HG02981 (cell line): ENCODE measurements at regions not wholly inside any gene's neighbourhood (a gene's known extent, or its start where the extent isn't known, plus 50 kb on each side); places are given as distances from the start of the nearest gene placed in this dataset.

Experiments
- ATAC-seq: cut with Tn5 transposase; IDR thresholded peaks from one replicate; pipeline ENCODE4 v1.9.1; 2021; ENCODE audit warnings: mild to moderate bottlenecking, moderate library complexity; ENCODE audit not compliant: unreplicated experiment

DNA sequence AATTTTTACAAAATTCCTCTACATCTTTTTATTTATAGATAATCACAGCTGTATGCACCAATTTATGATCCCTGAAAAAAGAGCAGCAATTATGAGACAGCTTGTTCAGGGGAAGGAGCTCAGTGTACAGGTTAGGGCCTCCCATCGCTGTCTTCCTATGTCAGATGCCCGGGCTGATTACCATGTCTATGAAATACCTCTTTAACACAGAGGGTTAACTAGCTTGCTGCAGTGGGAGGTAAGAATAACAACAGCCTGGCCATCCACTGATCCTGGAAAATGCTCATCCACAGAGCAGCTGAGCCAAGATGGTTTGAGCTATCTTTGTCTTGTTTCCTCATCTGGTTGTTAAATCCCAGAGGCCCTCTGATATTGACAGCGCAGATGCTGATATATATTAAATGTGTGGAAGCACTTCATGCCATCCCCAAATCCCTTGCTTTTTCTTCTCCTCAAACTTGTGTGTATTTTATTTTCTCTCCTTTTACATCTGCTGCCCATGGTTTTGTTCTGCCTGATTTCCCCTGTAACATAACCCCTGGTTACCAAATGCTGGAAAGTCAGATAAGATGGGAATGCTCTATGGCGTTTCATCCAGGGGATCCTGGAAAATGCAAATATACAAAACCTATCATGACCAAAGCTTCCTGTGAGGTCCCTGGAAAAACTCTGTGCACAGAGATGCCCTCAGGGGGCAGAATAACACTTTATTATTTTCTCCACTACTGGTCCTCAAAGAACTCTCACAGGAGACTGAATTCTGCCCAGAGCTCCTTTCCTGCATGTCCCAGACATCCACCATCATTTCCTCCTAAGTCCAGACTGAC is 85.8 kb upstream of the PUDP start:
- no peak for ATAC-seq

DNA sequence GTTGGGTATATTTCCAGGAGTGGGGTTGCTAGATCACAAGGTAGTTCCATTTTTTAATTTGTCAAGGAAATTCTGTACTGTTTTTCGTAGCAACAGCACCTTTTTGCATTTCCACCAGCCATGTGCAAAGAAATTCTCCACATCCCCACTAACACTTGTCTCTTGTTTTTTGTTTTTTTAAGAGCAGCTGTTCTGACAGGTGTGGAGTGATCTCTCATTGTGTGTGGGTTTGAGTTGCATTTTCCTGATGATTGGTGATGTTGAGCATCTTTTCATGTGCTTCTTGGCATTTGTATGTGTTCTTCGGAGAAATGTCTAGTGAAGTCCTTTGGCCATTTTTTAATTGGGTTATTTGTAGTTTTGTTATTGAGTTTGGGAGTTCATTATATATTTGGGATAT is 80.3 kb upstream of the PUDP start:
- no peak for ATAC-seq

DNA sequence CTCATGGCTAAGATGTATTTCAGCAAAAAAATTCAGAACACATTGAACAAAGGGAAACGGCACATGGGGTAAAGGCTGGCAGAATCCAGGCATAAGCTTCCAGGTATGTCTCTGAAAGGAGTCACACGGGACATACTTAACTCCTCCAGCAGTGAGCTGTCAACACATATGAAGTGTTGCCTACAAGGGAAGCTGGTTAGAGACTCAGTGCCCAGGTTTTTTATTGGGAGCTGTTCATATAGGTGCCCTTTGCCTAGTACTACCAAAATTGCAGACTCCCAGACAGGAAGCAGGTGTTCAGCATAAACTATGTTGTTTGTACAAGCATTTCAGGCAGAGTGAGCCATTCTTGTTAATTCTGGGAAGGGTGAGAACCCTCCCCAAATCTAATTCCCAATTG is 77.4 kb upstream of the PUDP start:
- no peak for ATAC-seq

GRCh38 chrX:7223271-7223670 is 75.3 kb upstream of the PUDP start:
- ATAC-seq, result no peak

GRCh38 chrX:7220121-7220520 is 72.2 kb upstream of the PUDP start:
- no peak for ATAC-seq

- ATAC-seq, result no peak
These were observed 71.3 kb upstream of the PUDP start for GRCh38 chrX:7219153-7219705.

- ATAC-seq, result no peak
These were observed 70.6 kb upstream of the PUDP start for GRCh38 chrX:7218321-7219152.

DNA sequence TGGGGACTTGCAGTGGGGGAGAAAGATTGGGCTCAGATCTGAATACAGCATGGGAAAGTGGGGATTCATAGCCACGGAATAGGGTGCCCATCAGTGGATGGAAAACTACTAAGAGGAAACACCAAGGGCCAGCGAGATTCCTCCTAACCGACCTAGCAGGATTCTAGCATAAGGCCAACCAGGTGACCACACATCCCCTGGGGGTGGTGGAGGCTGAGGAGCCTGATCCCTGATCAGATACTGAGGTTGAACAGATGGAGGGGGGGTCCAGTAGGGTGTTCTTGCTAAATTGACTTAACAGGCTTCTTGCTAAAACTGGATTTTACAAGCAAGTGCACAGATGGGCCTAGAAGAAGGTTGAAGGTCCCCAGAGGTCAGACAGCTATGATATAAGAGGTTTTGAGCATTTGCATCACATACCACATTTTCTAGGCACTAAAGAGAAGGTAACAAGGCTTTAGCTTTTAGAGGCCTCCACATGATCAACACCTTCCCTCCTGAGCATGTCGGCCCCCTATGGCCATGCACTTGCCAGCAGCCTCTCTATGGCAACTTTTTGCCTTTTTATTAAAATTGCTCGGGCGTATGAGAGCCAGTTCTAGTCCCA is 69.1 kb upstream of the PUDP start:
- ATAC-seq, result no peak

GRCh38 chrX:7215842-7216241 is 67.9 kb upstream of the PUDP start:
- no peak for ATAC-seq

- no peak for ATAC-seq
These were observed 66.3 kb upstream of the PUDP start for GRCh38 chrX:7214251-7214650.

DNA sequence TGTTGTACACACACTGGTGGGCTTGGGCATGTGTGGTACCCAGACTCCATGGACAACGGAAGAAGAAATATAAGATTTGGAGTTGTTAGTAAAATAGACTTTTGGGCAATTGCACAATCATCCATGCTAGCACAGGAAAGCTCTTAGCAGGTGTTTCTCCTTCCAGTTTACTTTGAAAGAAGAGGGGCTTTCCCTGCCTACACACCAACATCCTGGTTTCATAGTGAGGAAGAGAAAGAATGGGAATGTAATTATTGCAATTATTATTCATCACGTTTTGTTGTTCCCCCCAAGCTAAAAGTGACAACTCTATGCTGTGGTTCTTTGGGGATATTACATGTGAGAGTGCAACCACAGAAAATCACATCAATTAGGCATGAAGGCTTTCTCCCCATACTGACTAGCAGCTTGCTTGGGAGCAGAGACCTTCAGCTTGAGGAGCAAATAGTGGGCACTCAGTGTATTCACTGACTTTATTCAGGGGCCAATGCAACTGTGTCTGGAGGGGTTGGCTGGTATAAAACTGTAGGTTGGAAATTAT is 57.2 kb upstream of the PUDP start:
- ATAC-seq, result no peak

DNA sequence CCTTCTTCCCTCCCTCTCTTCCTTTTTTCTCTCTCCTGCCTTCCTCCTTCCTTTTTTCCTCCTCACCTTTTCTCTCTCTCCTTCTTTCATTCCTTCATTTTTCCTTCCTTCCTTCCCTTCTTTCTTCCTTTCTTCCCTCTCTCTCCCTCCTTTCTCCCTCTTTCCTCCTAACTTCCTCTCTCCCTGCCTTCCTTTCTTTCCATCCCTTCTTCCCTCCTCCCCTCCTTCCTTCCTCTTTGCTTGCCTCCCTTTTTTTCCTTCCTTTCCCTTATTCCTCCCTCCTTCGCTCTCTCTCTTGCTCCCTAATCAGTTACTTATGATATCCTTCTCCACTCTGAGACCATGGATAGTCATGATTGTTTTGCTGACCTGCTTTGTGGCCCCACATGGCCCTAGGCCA is 56.7 kb upstream of the PUDP start:
- ATAC-seq, result no peak

DNA sequence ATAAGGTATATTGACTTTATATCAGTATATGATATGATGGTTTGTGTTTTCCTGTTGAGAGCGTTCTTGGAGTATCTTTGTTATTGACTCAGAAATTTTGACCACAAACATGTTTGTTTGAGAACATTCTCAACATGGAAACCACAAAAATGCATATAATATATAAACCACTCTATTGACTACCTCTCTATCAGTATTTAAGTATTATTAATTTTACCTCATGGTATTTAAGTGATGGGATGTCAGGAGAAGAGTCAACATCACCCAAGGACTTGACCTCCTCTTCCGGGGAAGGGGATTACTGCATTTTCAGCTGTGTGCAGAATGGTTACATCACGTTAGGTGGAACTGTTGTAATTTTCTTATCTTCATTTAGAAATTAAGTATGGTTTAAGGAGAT is 54.3 kb upstream of the PUDP start:
- ATAC-seq, result no peak

DNA sequence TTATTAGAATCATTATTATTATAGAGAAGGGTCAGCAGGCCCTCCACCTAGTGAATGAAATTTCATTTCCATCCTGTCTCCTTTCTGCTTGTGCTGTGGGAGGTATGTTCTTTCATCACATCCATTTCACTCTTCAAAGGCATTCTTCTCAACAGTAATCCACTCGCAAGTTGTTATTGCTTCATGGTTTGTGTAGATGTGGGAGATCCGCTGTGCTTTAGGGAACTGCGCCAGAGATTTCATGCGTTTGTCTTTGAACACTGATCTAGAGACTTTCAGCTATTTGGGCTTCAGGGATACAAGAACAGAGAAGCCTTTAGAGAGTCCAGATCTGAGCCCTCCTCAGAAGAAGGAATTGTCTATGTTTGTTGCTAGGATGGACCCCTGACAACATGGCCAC is 53.5 kb upstream of the PUDP start:
- ATAC-seq, result no peak

DNA sequence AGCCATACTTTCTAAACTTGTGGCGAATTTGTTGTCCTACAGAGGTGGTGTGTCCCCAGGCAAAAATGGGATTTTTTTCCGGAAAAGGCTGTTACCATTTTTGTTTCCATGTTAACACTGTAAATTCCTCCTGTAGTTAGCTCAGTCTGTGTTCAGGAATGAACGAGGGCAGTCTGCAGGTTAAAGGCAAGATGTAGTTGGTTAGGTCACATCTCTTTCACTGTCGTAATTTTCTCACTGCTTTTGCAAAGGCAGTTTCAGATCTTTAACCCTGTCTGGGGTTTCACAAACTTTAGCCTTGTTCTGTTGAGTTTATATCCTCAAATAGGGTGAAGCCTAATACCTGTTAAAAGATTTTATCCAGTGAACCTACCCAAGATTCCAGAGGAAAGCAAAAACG is 50.5 kb upstream of the PUDP start:
- no peak for ATAC-seq
